ENCODE measurements at regions not wholly inside any gene's neighbourhood (a gene's known extent, or its start where the extent isn't known, plus 50 kb on each side); places are given as distances from the start of the nearest gene placed in this dataset.

DNA sequence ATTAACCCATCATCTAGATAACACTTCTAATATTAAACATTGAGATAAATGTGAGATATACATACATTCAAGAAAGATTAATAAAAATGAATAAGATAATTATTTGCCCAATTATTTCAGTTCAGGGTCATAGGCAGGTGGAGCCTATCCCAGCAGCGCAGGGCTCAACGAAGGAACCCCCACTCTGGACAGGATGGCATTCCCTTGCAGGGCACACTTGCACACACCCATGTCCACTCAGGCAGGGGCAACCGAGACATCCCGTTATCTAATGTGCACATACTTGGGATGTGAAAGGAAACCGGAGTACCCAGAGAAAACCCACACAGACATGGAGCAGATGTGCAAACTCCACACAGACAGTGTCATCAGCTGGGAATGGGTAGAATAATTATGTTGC, 175.4 kb upstream of the CMC1 start:
- TF ChIP-seq, protein P1, sequence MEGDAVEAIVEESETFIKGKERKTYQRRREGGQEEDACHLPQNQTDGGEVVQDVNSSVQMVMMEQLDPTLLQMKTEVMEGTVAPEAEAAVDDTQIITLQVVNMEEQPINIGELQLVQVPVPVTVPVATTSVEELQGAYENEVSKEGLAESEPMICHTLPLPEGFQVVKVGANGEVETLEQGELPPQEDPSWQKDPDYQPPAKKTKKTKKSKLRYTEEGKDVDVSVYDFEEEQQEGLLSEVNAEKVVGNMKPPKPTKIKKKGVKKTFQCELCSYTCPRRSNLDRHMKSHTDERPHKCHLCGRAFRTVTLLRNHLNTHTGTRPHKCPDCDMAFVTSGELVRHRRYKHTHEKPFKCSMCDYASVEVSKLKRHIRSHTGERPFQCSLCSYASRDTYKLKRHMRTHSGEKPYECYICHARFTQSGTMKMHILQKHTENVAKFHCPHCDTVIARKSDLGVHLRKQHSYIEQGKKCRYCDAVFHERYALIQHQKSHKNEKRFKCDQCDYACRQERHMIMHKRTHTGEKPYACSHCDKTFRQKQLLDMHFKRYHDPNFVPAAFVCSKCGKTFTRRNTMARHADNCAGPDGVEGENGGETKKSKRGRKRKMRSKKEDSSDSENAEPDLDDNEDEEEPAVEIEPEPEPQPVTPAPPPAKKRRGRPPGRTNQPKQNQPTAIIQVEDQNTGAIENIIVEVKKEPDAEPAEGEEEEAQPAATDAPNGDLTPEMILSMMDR (IDR thresholded peaks at IDR 0.05; ENCODE audit: poor library complexity): no peak
- no peak for TF ChIP-seq EZH2phosphoT487 (IDR thresholded peaks at IDR 0.05; ENCODE audit: low read depth, severe bottlenecking, unreplicated experiment)

Data from hepatocyte (in vitro differentiated cells).